ENCODE measurements at regions not wholly inside any gene's neighbourhood (a gene's known extent, or its start where the extent isn't known, plus 50 kb on each side); places are given as distances from the start of the nearest gene placed in this dataset.
"Not testable (repeated sequence)": the region's sequence is repeated elsewhere in the genome, so short reads cannot be mapped to it uniquely, and the experiment has no call there.

DNA sequence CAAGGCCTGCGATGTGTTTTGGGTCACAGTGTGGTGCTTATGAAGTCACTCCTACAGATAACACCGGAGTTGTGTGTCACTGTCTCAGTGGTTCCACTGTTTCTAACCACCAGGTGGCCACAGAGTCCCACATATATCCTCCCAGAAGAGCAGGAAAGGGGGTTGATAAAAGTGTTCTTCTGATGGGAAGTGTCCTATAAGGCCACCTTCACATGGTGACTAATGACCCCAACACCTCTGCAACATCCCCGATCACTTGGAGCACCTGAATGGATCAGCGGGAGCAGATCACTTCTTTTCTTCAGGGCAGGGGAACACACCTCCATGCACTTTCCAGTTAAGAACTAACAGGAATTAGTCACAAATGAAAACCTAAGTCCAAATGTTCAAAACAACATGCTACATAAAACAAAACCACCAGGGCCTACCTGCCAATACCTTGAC, 111.5 kb downstream of the PPIAL4G start:
- ATAC-seq (peak; percentile 100), DNase-seq (ENCODE audit: extremely low read depth in 1 of 4, low spot score in 3 of 4) (peak; percentile 74 to 84 (median 76)), FAIRE-seq (peak; percentile 40)
- H2AFZ ChIP-seq (ENCODE audit: low read depth, low read length); H3K27me3 ChIP-seq (ENCODE audit: control insufficient read depth in 2 of 2, insufficient read depth in 2 of 2, low read length in 2 of 2); H3K4me1 ChIP-seq (replicated peaks in 1 of 2; ENCODE audit: control insufficient read depth in 2 of 2, insufficient read depth in 2 of 2, low read length in 2 of 2); H3K79me2 ChIP-seq (ENCODE audit: control insufficient read depth, insufficient read depth, low read length); POLR2A ChIA-PET; H3K4me2 ChIP-seq (ENCODE audit: insufficient read depth, low read length); H3K27ac ChIP-seq (ENCODE audit: extremely low read depth, low read depth, low read length); H4K20me1 ChIP-seq (replicated peaks; ENCODE audit: control insufficient read depth, insufficient read depth, low read length); H3K4me3 ChIP-seq; BruUV-seq (replicated peaks); H3K36me3 ChIP-seq (ENCODE audit: control insufficient read depth, insufficient read depth, low read length); H3K9ac ChIP-seq (ENCODE audit: insufficient read depth in 1 of 2, low read depth in 2 of 2, low read length in 2 of 2); H3K9me1 ChIP-seq (ENCODE audit: control insufficient read depth, insufficient read depth, low read length); H3K9me3 ChIP-seq (replicated peaks; ENCODE audit: control insufficient read depth, insufficient read depth, low read depth, low read length); TF ChIP-seq ATF1, CREB1 (CRISPR knock-in tag; IDR thresholded peaks at IDR 0.05): not testable (repeated sequence)
- CTCF ChIA-PET (ENCODE audit: low intra/inter-chr PET ratio), result interaction anchor here (0.6 kb wide), 1 partner anchor 16 kb away, joined by 3 read pairs; no protein-coding TSS in a partner anchor
- intact Hi-C loops (cut with micrococcal nuclease), result loop anchor here (10.0 kb wide), 1 partner anchor 63 kb away; no protein-coding TSS in a partner anchor
- 2% methylated on average over 4 of the region's 4 CpGs for WGBS (ENCODE audit: insufficient coverage, low coverage, missing lambda C conversion rate)
- in situ Hi-C loops (cut with MboI), result loop anchor here (25.0 kb wide), 2 partner anchors 166 to 391 kb away; no protein-coding TSS in a partner anchor
- TF ChIP-seq RAD21 (CRISPR knock-in tag; conservative IDR thresholded peaks at IDR 0.05 in 1 of 2, IDR thresholded peaks at IDR 0.05 in 1 of 2) (peak; percentile 92 to 97), ATF1 (tag; IDR thresholded peaks at IDR 0.05) (peak; percentile 74), ATF7 (IDR thresholded peaks at IDR 0.05) (peak; percentile 30; the same call in 1 of the 2 replicates), CTCF (IDR thresholded peaks at IDR 0.05 in 2 of 3, conservative IDR thresholded peaks at IDR 0.05 in 1 of 3; ENCODE audit: insufficient read depth in 2 of 3, low read depth in 1 of 3, low read length in 3 of 3) (peak; percentile 74 to 76 (median 75)), CTBP1 (IDR thresholded peaks at IDR 0.05; ENCODE audit: borderline replicate concordance) (peak; percentile 41; the same call in 1 of the 2 replicates), ARID2 (IDR thresholded peaks at IDR 0.05) (peak; percentile 69; the same call in 1 of the 2 replicates), RCOR1 (IDR thresholded peaks at IDR 0.05; ENCODE audit: borderline replicate concordance in 1 of 2, low read depth in 2 of 2, low read length in 2 of 2) (peak in 1 of 2 experiments; percentile 18; a peak in 1 of 4 replicates), CREB1 (IDR thresholded peaks at IDR 0.05) (0 out of 2 replicates have a peak, but pooled peaks have one; percentile 38), ESRRA (IDR thresholded peaks at IDR 0.05; ENCODE audit: borderline replicate concordance, low read depth) (peak; percentile 35; the same call in 1 of the 2 replicates), STAG1 (CRISPR knock-in tag; IDR thresholded peaks at IDR 0.05; ENCODE audit: borderline replicate concordance) (peak; percentile 56; the same call in 1 of the 2 replicates)
- TF ChIP-seq, protein P1, sequence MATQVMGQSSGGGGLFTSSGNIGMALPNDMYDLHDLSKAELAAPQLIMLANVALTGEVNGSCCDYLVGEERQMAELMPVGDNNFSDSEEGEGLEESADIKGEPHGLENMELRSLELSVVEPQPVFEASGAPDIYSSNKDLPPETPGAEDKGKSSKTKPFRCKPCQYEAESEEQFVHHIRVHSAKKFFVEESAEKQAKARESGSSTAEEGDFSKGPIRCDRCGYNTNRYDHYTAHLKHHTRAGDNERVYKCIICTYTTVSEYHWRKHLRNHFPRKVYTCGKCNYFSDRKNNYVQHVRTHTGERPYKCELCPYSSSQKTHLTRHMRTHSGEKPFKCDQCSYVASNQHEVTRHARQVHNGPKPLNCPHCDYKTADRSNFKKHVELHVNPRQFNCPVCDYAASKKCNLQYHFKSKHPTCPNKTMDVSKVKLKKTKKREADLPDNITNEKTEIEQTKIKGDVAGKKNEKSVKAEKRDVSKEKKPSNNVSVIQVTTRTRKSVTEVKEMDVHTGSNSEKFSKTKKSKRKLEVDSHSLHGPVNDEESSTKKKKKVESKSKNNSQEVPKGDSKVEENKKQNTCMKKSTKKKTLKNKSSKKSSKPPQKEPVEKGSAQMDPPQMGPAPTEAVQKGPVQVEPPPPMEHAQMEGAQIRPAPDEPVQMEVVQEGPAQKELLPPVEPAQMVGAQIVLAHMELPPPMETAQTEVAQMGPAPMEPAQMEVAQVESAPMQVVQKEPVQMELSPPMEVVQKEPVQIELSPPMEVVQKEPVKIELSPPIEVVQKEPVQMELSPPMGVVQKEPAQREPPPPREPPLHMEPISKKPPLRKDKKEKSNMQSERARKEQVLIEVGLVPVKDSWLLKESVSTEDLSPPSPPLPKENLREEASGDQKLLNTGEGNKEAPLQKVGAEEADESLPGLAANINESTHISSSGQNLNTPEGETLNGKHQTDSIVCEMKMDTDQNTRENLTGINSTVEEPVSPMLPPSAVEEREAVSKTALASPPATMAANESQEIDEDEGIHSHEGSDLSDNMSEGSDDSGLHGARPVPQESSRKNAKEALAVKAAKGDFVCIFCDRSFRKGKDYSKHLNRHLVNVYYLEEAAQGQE (IDR thresholded peaks at IDR 0.05; ENCODE audit: borderline replicate concordance), result peak; percentile 90
- TF ChIP-seq, protein P1 (CRISPR knock-in tag; IDR thresholded peaks at IDR 0.05; ENCODE audit: low read depth), result not testable (repeated sequence)

Data from K562 (cell line).